HUES6 (cell line): ENCODE measurements at regions not wholly inside any gene's neighbourhood (a gene's known extent, or its start where the extent isn't known, plus 50 kb on each side); places are given as distances from the start of the nearest gene placed in this dataset.

Source experiments
- H3K27ac ChIP-seq: 2 replicates; pipeline ENCODE4 v1.7.0; 2013; ENCODE audit warnings: low read depth, mild to moderate bottlenecking, low read length, inconsistent platforms
- H3K27me3 ChIP-seq: 2 replicates; pipeline ENCODE4 v1.6.1; 2013; ENCODE audit warnings: low read length; ENCODE audit not compliant: control insufficient read depth, insufficient read depth
- H3K36me3 ChIP-seq: 2 replicates; pipeline ENCODE4 v1.6.1; 2013; ENCODE audit warnings: low read length; ENCODE audit not compliant: control insufficient read depth, insufficient read depth
- H3K4me1 ChIP-seq: 2 replicates; pipeline ENCODE4 v1.6.1; 2013; ENCODE audit warnings: low read length; ENCODE audit not compliant: control insufficient read depth, insufficient read depth
- H3K4me3 ChIP-seq: 2 replicates; pipeline ENCODE4 v1.5.1; 2013; ENCODE audit warnings: low read depth, low read length
- H3K9ac ChIP-seq: one replicate; pipeline ENCODE4 v1.6.1; 2013; ENCODE audit warnings: mild to moderate bottlenecking, low read length
- H3K9me3 ChIP-seq: 2 replicates; pipeline ENCODE4 v1.6.1; 2013; ENCODE audit warnings: low read depth, low read length; ENCODE audit not compliant: control insufficient read depth, insufficient read depth

DNA sequence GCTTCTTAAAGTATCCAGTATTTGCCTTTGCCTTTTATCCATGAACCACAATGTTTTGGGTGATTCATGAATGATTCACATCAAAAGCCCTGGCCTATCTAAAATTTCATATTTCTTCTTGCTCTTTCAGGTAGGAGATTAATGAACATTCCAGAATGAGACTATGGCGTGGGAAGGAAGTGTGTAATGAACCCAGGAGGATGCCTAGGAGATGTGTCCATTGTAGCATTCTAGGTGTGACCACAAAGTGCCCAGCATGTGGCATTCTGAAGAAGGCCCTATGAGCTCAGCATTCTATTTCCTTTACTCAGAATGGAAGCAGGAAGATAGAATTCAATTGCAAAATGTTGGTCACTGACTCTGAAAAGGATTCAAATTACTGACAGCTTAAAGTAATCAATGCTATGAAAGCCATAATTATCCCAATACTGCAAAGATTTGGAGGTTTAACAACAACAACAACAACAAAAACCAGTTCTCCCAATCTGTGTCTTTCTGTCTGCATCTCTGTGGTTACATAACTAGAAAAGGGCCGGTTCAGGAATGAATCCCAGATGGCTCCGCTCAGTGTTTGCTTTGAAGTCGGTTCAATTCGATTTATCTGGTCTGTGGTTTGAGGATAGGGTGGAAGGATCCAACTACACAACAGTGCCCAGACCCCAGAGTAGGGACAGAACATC, 126.7 kb downstream of the FOXD1 start:
- Histone ChIP-seq H3K27ac (no peak overlapping the region), H3K27me3 (no peaks in the 10 kb centered on the region), H3K9ac (peak overlapping the region; percentile 29), H3K9me3 (peaks cover 9% of the 10 kb centered on the region; the same call in 1 of the 2 replicates), H3K4me1 (peaks cover 14% of the 10 kb centered on the region), H3K36me3 (no peaks in the 10 kb centered on the region), H3K4me3 (no peak overlapping the region)

- no peak overlapping the region for H3K9ac ChIP-seq
- no peak overlapping the region for H3K27ac ChIP-seq
- peaks cover 14% of the 10 kb centered on the region for H3K4me1 ChIP-seq
- H3K4me3 ChIP-seq: no peak overlapping the region
- H3K27me3 ChIP-seq: no peaks in the 10 kb centered on the region
- H3K36me3 ChIP-seq: no peaks in the 10 kb centered on the region
- H3K9me3 ChIP-seq: 0 out of 2 replicates have a peak, but pooled peaks cover 3% of the 10 kb centered on the region
Measured at GRCh38 chr5:73319036-73319435, 129.5 kb downstream of the FOXD1 start.

DNA sequence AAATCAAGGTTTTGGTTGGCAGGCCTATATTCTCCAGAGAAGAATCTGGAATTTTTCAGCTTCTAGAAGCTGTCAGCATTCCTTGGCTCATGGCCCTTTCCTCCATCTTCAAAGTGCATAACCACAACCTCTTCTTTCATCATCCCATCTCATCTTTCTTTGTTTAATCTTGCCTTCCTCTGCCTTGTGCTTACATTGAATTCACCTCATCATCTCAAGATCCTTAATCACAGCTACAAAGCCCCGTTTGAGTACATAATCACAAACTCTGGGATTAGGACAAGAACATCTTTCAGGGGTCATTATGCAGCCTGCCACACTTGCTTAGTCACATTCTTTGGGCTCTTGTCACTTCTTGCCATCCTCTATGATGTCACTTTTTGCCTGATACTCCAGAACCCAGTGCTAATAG, 130.3 kb downstream of the FOXD1 start:
- Histone ChIP-seq H3K4me3 (no peak overlapping the region), H3K9ac (no peak overlapping the region), H3K27me3 (peaks cover 2% of the 10 kb centered on the region; the same call in 1 of the 2 replicates), H3K4me1 (peaks cover 14% of the 10 kb centered on the region), H3K27ac (no peak overlapping the region), H3K9me3 (0 out of 2 replicates have a peak, but pooled peaks cover 3% of the 10 kb centered on the region), H3K36me3 (no peaks in the 10 kb centered on the region)

- Histone ChIP-seq H3K9me3 (0 out of 2 replicates have a peak, but pooled peaks cover 3% of the 10 kb centered on the region), H3K4me3 (no peak overlapping the region), H3K27me3 (peaks cover 10% of the 10 kb centered on the region; the same call in 1 of the 2 replicates), H3K36me3 (no peaks in the 10 kb centered on the region), H3K27ac (no peak overlapping the region), H3K9ac (no peak overlapping the region), H3K4me1 (peaks cover 14% of the 10 kb centered on the region)
Measured at GRCh38 chr5:73317523-73317922, 131.1 kb downstream of the FOXD1 start.

- Histone ChIP-seq H3K36me3 (no peaks in the 10 kb centered on the region), H3K27me3 (peaks cover 35% of the 10 kb centered on the region), H3K9me3 (0 out of 2 replicates have a peak, but pooled peaks cover 3% of the 10 kb centered on the region), H3K4me1 (peaks cover 20% of the 10 kb centered on the region), H3K9ac (no peak overlapping the region), H3K4me3 (no peak overlapping the region), H3K27ac (no peak overlapping the region)
Measured at GRCh38 chr5:73314395-73315257, 134.0 kb downstream of the FOXD1 start.

DNA sequence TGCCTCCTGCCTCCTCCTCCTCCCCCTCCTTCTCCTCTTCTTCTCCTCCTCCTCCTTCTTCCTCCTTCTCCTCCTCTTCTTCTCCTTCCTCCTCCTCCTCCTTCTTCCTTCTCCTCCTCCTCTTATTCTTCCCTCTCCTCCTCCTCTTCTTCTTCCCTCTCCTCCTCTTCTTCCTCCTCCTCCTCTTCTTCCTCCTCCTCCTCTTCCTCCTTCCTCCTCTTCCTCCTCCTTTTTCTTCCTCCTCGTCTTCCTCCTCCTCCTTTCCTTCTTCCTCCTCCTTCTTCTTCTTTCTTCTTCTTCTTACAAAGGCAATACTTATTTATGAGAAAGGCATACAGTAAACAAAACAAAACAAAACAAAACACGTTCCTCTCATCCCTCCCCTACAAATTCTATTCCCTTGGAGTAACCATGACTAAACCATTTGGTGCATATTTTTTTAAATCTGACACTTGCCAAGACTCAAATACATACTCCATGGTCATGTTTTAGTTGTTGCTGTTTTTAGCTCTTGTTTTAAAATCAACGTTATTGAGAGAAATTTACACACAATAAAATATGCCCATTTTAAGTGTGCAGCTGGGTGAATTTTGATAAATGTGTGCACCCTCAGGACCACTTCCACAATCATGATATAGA, 135.6 kb downstream of the FOXD1 start:
- Histone ChIP-seq H3K27me3 (peaks cover 43% of the 10 kb centered on the region), H3K9me3 (no peaks in the 10 kb centered on the region), H3K27ac (no peak overlapping the region), H3K9ac (no peak overlapping the region), H3K4me3 (no peak overlapping the region), H3K4me1 (peaks cover 24% of the 10 kb centered on the region), H3K36me3 (no peaks in the 10 kb centered on the region)

DNA sequence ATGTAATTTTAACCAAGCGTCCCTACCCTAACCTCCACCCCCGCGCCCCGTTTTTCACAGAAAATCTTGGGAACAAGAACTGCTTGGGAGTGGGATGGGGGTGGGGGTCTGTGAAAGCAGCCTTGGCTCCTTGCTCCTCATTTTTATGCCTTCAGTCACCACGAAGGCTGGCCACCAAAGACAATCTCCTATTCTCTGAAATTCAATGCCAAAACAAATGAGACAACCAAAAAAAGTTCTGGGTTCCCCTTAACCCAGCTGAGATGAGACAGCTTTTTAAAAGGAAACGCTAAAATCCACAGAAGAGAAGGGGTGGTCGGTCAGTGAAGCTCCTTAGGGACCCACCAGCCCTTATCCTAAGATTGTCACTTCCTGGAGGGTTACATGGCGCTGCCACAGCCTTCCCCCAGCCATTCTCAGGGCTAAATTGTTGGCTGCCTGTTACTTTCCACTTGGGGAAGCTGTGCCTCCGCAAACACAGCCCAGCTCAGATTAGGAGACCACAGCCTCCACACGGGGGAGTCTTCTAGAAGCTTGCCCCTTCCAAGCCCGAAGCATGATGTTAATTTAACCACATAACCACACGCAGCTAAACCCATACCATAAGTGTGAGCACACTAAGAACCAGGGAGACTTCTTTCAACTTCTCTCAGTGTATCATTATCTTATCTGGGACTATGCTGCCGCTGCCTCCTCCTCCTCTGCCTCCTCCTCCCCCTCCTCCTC, 136.3 kb downstream of the FOXD1 start:
- no peak overlapping the region for H3K4me3 ChIP-seq
- H3K27me3 ChIP-seq: peaks cover 50% of the 10 kb centered on the region
- peak overlapping the region; percentile 6 for H3K9ac ChIP-seq
- no peaks in the 10 kb centered on the region for H3K9me3 ChIP-seq
- peaks cover 31% of the 10 kb centered on the region for H3K4me1 ChIP-seq
- no peak overlapping the region for H3K27ac ChIP-seq
- no peaks in the 10 kb centered on the region for H3K36me3 ChIP-seq

DNA sequence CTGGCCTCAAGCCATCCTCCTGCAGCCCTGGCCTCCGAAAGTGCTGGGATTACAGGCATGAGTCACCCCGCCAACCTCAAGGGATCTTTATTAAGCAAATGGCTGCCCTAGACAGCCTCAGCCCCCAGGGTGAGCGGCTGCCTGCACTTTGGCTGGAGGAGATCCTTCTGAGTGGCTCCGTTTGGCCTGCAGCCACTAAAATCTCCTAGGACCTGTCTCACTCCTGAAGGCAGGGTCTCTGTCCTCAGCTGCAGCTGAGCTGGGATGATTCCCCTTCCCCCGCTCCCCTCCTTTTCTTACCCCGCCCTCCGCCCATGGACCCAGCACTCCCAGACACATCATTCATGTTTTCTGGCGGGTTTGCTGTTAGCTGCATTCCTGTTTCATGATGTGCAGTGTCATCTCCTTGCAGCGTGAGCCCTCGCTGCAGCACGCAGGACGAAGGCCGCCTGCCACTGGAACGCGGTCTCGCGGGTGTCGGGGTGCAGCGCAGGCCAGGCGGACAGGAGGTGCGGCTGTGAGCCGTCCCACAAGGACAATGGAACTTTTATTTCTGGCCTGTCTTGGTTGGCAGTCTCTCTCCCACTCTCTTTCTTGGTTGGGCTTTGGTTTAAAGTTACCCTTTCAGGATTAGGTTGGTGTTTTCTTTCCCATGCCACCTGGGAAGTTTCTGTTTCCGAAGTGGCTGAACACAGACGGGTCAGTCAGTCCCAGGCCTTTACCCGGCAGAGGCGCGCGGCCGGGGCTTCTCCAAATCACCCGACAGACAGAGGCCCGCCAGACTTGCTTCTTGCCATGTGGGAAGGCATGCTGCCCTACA, 137.1 kb downstream of the FOXD1 start:
- no peak overlapping the region for H3K27ac ChIP-seq
- H3K9me3 ChIP-seq: no peaks in the 10 kb centered on the region
- peaks cover 57% of the 10 kb centered on the region for H3K27me3 ChIP-seq

DNA sequence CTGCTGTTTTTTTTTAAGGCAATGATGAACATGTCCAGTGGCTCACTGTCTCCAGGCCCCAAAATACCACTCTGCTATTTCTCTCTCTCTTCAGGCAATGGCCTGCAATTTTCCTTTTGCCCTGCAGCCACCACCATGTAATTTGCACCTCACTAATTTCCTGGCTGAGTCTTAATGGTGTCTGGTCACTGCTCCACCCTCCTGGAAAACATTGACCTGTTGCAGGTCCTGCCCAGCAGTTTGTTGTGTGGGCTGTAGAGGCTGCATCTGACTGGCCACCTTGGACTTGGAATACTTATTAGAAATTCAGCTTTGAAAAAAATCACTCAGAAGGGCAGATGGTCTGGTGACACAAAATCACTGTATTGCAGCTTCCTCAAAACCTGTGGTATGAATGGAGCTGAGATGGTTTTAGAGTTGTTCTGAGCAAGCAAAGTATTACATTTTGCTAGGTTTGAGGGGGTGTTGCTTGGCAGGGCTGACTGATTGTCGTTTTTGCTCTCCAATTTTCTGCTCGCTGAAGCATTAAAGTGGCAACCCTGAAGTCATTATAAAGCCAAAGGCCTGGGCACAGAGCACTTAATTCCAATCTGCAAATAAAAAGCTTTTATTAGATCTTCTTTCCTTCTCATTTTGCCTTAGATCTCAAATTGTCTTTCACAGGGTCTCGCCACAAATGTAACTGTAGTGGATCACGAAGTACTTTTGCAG, 134.8 kb downstream of the TMEM174 start:
- H3K27me3 ChIP-seq: peaks cover 87% of the 10 kb centered on the region
- H3K4me3 ChIP-seq: no peak overlapping the region
- no peak overlapping the region for H3K27ac ChIP-seq
- H3K9ac ChIP-seq: no peak overlapping the region
- no peaks in the 10 kb centered on the region for H3K9me3 ChIP-seq
- H3K36me3 ChIP-seq: no peaks in the 10 kb centered on the region
- H3K4me1 ChIP-seq: peaks cover 37% of the 10 kb centered on the region

More for the DNA sequence above, 137.1 kb downstream of the FOXD1 start:
- Histone ChIP-seq H3K4me3 (peak overlapping the region; percentile 48), H3K9ac (peak overlapping the region; percentile 6), H3K4me1 (peaks cover 34% of the 10 kb centered on the region), H3K36me3 (no peaks in the 10 kb centered on the region)
